ENCODE measurements at regions not wholly inside any gene's neighbourhood (a gene's known extent, or its start where the extent isn't known, plus 50 kb on each side); places are given as distances from the start of the nearest gene placed in this dataset.

- DNase-seq = no peak
- Histone ChIP-seq H3K27ac (no peak overlapping the region), H3K27me3 (replicated peaks in 1 of 7) (no peaks in the 10 kb centered on the region), H3K9me3 (no peaks in the 10 kb centered on the region), H3K4me1 (no peaks in the 10 kb centered on the region), H3K36me3 (no peaks in the 10 kb centered on the region), H3K4me3 (no peak overlapping the region)
- intact Hi-C loops (cut with DNase I; ENCODE audit: low total_unique reads) = no loop called here
- WGBS, 5 donors = 77 to 93% (median 86%) methylated on average over 1 of the region's 1 CpG
- TF ChIP-seq POLR2AphosphoS5 (IDR thresholded peaks at IDR 0.05) (no peak), CTCF (IDR thresholded peaks at IDR 0.05 in 8 of 11, conservative IDR thresholded peaks at IDR 0.05 in 3 of 11) (no peak), POLR2A (IDR thresholded peaks at IDR 0.05) (no peak)
These were observed 540.5 kb upstream of the KLF12 start for GRCh38 chr13:74674720-74675119.

GRCh38 chr13:74669149-74669548, 534.9 kb upstream of the KLF12 start:
- no peak overlapping the region for H3K27ac ChIP-seq
- H3K4me3 ChIP-seq = no peak overlapping the region
- no peak for TF ChIP-seq CTCF (IDR thresholded peaks at IDR 0.05 in 8 of 11, conservative IDR thresholded peaks at IDR 0.05 in 3 of 11)
- no peak for TF ChIP-seq POLR2AphosphoS5 (IDR thresholded peaks at IDR 0.05)
- no peak for TF ChIP-seq POLR2A (IDR thresholded peaks at IDR 0.05)
- H3K9me3 ChIP-seq = no peaks in the 10 kb centered on the region
- no peaks in the 10 kb centered on the region for H3K36me3 ChIP-seq
- no peak for DNase-seq
- no peaks in the 10 kb centered on the region for H3K4me1 ChIP-seq
- H3K27me3 ChIP-seq (replicated peaks in 1 of 7) = no peaks in the 10 kb centered on the region
- intact Hi-C loops (cut with DNase I; ENCODE audit: low total_unique reads) = no loop called here

- Histone ChIP-seq H3K4me1 (no peaks in the 10 kb centered on the region), H3K4me3 (no peak overlapping the region), H3K27me3 (replicated peaks in 1 of 7) (no peaks in the 10 kb centered on the region), H3K27ac (no peak overlapping the region), H3K36me3 (no peaks in the 10 kb centered on the region), H3K9me3 (no peaks in the 10 kb centered on the region)
- WGBS, 5 donors = 67 to 89% (median 82%) methylated on average over 3 of the region's 3 CpGs
- no peak for DNase-seq
- intact Hi-C loops (cut with DNase I; ENCODE audit: low total_unique reads) = no loop called here
- TF ChIP-seq CTCF (IDR thresholded peaks at IDR 0.05 in 8 of 11, conservative IDR thresholded peaks at IDR 0.05 in 3 of 11) (no peak), POLR2AphosphoS5 (IDR thresholded peaks at IDR 0.05) (no peak), POLR2A (IDR thresholded peaks at IDR 0.05) (no peak)
These were observed 533.5 kb upstream of the KLF12 start for GRCh38 chr13:74667656-74668203.

- Histone ChIP-seq H3K36me3 (no peaks in the 10 kb centered on the region), H3K27me3 (replicated peaks in 1 of 7) (no peaks in the 10 kb centered on the region), H3K9me3 (peaks cover 0 to 5% (median 0%) of the 10 kb centered on the region in 8 donors), H3K4me1 (no peaks in the 10 kb centered on the region), H3K4me3 (no peak overlapping the region), H3K27ac (no peak overlapping the region)
- TF ChIP-seq POLR2AphosphoS5 (IDR thresholded peaks at IDR 0.05) (no peak), CTCF (IDR thresholded peaks at IDR 0.05 in 8 of 11, conservative IDR thresholded peaks at IDR 0.05 in 3 of 11) (no peak), POLR2A (IDR thresholded peaks at IDR 0.05) (no peak)
- intact Hi-C loops (cut with DNase I; ENCODE audit: low total_unique reads) = no loop called here
- no peak for DNase-seq
- WGBS, 5 donors = 76 to 90% (median 79%) methylated on average over 2 of the region's 2 CpGs
These were observed 528.7 kb upstream of the KLF12 start for GRCh38 chr13:74662905-74663304.

All from spleen (tissue), 11 donors.